GM12892 (cell line): ENCODE measurements at regions not wholly inside any gene's neighbourhood (a gene's known extent, or its start where the extent isn't known, plus 50 kb on each side); places are given as distances from the start of the nearest gene placed in this dataset.

ENCODE experiments used
- DNase-seq: peaks from one replicate; pipeline ENCODE4 v3.0.0; 2011; ENCODE audit not compliant: insufficient read length
- FAIRE-seq: peaks from 2 replicates; lab custom pipeline; 2011; peaks lifted over from hg19 to GRCh38; lab: Jason Lieb, UNC
- POLR2A ChIP-seq: IDR thresholded peaks from 2 replicates; pipeline ENCODE4 v1.6.1; 2011; ENCODE audit warnings: low read depth, low read length, control low read depth
- POLR2AphosphoS5 ChIP-seq: IDR thresholded peaks from 2 replicates; pipeline ENCODE4 v1.6.1; 2011; ENCODE audit warnings: low read depth, low read length, control low read depth
- TAF1 ChIP-seq: IDR thresholded peaks from 2 replicates; pipeline ENCODE4 v1.6.1; 2011; ENCODE audit warnings: low read depth, mild to moderate bottlenecking, control low read depth, low read length, borderline replicate concordance

GRCh38 chr1:87231703-87232367 is 96.8 kb upstream of the LMO4 start:
- TF ChIP-seq POLR2A (no peak), TAF1 (no peak), POLR2AphosphoS5 (no peak)
- no peak for FAIRE-seq
- no peak for DNase-seq

- TF ChIP-seq TAF1 (no peak), POLR2AphosphoS5 (no peak), POLR2A (no peak)
- DNase-seq, result no peak
- FAIRE-seq, result no peak
Measured at GRCh38 chr1:87236585-87236984, 92.1 kb upstream of the LMO4 start.

- DNase-seq, result no peak
- no peak for FAIRE-seq
- TF ChIP-seq POLR2AphosphoS5 (no peak), TAF1 (no peak), POLR2A (no peak)
Measured at GRCh38 chr1:87239997-87240605, 88.6 kb upstream of the LMO4 start.

GRCh38 chr1:87240661-87241285 is 87.9 kb upstream of the LMO4 start:
- TF ChIP-seq TAF1 (no peak), POLR2A (no peak), POLR2AphosphoS5 (no peak)
- FAIRE-seq (no peak), DNase-seq (no peak)

GRCh38 chr1:87242445-87243185 is 86.1 kb upstream of the LMO4 start:
- FAIRE-seq (no peak), DNase-seq (no peak)
- TF ChIP-seq POLR2A (no peak), POLR2AphosphoS5 (no peak), TAF1 (no peak)

- DNase-seq (no peak), FAIRE-seq (no peak)
- TF ChIP-seq POLR2AphosphoS5, result no peak
- no peak for TF ChIP-seq TAF1
- no peak for TF ChIP-seq POLR2A
Measured at GRCh38 chr1:87243573-87243972, 85.1 kb upstream of the LMO4 start.

GRCh38 chr1:87246436-87246835 is 82.2 kb upstream of the LMO4 start:
- TF ChIP-seq POLR2A (no peak), POLR2AphosphoS5 (no peak), TAF1 (no peak)
- no peak for FAIRE-seq
- DNase-seq, result no peak

- TF ChIP-seq TAF1, result no peak
- TF ChIP-seq POLR2A, result no peak
- no peak for TF ChIP-seq POLR2AphosphoS5
- FAIRE-seq (no peak), DNase-seq (no peak)
Measured at GRCh38 chr1:87249803-87250202, 78.9 kb upstream of the LMO4 start.

- FAIRE-seq (no peak), DNase-seq (no peak)
- TF ChIP-seq POLR2AphosphoS5, result no peak
- TF ChIP-seq TAF1, result no peak
- no peak for TF ChIP-seq POLR2A
Measured at GRCh38 chr1:87250336-87250735, 78.3 kb upstream of the LMO4 start.

GRCh38 chr1:87252406-87252805 is 76.3 kb upstream of the LMO4 start:
- TF ChIP-seq POLR2A, result no peak
- no peak for TF ChIP-seq TAF1
- no peak for TF ChIP-seq POLR2AphosphoS5
- FAIRE-seq (no peak), DNase-seq (no peak)

- TF ChIP-seq TAF1, result no peak
- no peak for TF ChIP-seq POLR2A
- TF ChIP-seq POLR2AphosphoS5, result no peak
- DNase-seq, result no peak
- no peak for FAIRE-seq
Measured at GRCh38 chr1:87262688-87263087, 66.0 kb upstream of the LMO4 start.

GRCh38 chr1:87263281-87263680 is 65.4 kb upstream of the LMO4 start:
- FAIRE-seq (no peak), DNase-seq (no peak)
- TF ChIP-seq POLR2A, result no peak
- TF ChIP-seq TAF1, result no peak
- TF ChIP-seq POLR2AphosphoS5, result no peak

- FAIRE-seq (no peak), DNase-seq (no peak)
- TF ChIP-seq POLR2AphosphoS5 (no peak), POLR2A (no peak), TAF1 (no peak)
Measured at GRCh38 chr1:87263785-87264184, 64.9 kb upstream of the LMO4 start.
